Stimulated activated CD8-positive, alpha-beta memory T cell treated with anti-CD3 and anti-CD28 coated beads, Interleukin-15, amount 100 ng/mL, for 1 hour (primary cell): ENCODE measurements at regions not wholly inside any gene's neighbourhood (a gene's known extent, or its start where the extent isn't known, plus 50 kb on each side); places are given as distances from the start of the nearest gene placed in this dataset.

Experiments used
- DNase-seq: peaks from one replicate; pipeline ENCODE4 v3.0.0-alpha.2; 2020; ENCODE audit warnings: low read depth

DNA sequence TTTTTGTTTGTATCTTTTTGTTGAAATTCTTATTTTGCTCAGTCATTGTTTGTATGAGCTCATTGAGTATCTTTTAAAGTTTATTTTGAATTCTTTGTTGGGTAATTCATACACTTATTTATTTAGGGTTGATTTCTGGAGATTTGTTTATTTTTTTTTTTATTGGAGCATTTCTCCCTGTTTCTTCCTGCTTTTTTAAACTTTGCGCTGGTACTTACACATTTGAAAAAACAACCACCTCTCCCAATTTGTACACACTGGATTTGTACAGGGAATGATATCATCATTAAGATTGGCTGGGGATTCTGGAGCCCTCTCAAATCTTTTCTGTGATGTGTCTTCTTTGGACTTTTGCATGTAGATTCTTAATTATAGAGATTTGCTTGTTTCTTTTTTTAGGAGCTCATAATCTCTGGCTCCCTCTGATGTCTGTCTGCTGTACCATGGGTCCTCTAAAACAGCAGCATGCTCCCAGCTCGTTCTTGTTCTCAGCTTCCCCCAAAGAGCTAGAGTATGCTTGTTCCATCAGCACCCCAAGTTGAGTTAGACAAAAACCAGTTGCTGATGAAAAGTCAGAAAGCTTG lies 310.7 kb downstream of the DUSP10 start:
- DNase-seq = no peak

DNA sequence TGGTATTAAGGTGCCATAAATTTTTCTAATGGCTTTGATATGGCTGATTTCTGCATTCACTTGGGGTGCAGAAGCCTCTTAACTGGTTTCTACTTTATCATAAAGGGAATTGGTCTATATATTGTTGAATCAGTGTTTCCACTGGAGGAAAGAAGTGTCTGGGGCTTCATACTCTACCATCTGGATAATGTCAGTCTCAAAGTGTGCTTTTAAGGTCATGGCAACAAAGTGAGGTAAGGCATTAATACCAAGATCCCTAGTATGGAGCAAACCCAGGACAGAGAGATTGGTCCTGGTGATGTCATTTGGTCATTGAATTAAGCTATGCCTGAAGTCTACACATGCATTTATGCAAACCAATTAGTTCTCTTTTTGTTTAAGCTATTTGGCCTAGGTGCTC lies 309.9 kb downstream of the DUSP10 start:
- DNase-seq = no peak

DNA sequence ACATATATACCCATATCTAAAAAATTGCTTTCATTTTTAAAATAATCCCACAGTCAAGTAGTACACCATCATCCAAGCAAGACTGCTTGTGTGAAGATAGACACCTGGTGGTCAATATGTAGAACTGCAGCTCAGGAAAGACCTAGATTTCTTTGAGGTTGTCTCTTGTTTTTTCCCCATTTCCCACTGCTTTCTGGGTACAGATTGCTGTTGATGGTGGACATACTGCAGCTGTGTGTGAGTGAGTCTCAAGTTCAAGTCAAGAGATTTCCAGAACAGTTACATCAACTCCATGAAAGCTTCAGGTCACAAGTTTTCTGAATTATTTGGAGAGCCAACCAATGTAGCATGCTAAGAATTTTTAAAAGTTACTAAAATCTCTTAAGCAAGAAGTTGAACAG lies 306.4 kb downstream of the DUSP10 start:
- DNase-seq = no peak

DNA sequence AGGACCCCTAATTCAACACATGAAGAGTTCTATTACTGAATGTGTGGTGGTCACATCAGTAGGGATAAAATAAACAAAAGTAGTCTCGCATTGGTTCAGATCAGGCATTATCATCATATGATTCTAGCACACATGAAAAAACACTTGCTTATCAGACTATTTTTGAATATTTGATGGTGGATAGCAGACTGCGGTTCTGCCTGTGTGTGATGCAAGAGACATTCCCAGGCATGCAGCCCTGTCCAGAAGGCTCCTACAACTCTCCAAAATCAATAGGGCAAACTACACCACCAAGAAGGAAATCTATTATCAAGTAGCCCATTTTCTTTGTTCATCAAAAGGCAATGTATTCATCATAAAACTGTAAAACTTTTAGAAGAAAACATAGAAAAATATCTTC lies 304.7 kb downstream of the DUSP10 start:
- DNase-seq = no peak

DNA sequence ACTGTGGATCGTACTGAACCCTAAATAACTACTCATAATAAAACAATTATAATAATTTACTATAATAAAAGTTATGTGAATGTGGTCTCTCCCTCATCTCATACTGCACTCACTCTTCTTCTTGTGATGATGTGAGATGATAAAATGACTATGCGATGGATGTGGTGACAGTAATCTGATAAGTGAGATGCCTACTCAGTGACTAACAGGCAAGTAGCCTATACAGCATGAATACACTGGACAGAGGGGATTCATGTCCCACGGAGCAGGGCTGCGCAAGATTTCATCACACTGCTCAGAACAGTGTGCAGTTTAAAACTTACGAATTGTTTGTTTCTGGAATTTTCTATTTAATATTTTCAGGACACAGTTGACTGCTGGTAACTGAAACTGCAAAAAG lies 304.0 kb downstream of the DUSP10 start:
- DNase-seq = no peak

DNA sequence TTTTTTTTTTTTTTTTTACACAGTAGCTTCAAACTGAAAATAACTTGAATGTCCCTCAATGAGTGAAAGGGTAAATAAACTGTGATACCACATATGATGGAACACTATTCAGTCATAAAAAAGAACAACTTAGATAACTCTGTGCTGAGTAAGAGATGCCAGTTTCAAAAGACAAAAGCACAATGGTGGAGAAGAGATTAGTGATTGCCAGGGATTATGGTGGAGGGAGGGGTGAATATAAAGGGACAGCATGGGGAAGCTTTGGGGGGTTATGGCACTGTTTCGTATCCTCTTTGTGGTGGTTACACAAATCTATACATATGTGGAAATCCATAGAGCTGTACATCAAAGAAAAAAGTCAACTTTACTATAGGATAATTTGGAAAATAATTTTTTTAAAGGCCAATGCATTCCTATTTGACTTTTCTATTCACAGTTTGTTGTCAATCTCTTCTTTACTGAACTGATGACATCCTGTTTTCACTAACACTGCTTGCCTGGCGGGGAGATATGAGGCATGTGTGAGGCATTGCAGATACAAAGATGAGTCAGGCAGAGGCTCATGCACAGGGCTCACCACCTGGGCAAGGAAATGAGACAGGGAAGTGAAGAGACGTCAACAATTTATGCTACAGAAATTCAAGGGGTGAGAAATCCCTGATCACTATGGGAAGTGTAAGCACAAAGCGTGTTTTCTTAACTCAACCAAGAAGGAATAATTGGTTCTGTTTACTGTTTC lies 302.7 kb downstream of the DUSP10 start:
- DNase-seq = peak; percentile 9

DNA sequence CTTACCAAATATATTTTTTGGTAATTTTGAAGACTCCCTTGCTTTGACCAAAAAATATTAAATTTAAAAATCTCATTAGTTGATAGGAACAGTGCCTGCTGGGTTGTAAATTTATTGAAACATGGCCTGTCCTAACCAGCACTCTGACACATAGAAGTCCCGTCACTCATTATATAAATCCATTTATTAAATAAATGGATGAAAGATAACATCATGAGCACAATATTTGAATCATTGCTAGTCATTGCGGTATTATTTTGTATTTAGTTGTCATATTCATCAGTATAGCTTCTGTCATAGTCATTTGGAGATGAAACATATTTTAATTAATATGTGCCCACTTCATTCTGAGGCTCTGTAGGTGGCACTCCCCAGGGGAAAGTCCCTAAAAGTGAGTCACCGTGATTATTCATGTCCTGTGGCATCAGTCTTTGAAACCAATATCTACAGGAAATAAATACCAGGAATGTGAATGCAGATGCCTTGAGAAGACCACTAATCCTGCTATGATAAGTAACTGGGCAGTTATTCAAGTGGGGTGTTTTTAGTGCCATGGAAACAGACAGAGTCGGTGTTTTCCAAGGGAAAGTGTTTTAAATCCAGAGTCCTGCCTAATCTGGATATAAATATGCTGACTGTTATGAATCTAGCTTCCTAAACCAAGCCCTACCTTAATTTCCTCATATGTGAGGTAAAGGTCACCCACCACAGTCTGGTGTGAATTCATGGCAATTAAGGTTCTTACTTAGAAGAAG lies 302.0 kb downstream of the DUSP10 start:
- no peak for DNase-seq

DNA sequence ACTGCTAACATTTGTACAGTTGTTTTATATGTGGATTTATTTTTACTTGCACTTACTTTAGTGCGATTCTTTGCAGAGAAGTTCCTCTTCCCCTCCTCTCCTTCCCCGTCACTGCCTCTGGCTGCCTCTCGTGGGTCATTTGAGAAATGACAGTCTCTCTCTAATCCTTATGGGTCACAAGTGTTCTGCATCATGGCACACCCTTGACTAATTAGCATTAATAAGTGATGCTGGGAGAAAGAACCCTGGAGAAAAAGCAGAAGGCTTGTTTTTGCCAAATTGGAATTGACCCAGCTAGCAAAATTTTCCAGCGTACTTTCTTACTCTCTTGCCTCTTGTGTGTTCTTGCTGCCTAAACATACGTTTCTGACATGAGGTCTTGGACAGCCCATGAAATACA lies 301.2 kb downstream of the DUSP10 start:
- no peak for DNase-seq

DNA sequence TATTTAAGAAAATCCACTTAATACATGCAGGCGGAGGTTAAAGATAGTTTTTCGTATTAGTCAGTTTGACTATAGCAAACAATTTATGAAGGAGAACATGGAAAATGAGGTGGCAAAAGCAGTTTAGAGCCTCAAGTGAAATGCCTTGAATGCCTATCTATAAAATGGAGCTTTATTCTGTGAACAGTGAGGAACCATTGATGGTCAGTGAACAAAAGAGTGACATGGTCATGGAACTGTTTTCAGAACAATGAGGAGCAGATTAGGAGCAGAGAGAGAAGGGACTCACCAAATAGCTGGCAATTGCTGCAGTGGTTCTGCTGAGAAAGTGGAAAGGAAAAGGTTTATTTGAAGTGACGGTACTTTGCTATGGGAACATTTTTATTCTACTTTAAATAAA lies 299.8 kb downstream of the DUSP10 start:
- DNase-seq = no peak

DNA sequence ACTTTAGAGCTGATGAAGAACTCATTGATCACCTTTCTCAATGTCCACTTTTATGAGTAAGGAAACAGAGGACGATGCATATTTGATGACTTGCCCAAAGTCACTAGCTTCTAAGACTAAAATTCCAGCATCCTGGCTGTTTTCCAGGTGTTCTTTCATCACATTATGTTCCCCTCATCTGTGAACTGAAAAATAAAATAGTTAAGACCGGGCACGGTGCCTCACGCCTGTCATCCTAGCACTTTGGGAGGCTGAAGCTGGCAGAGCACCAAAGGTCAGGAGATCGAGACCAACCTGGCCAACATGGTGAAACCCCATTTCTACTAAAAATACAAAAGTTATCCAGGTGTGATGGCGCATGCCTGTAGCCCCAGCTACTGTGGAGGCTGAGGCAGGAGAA lies 297.5 kb downstream of the DUSP10 start:
- DNase-seq = no peak

DNA sequence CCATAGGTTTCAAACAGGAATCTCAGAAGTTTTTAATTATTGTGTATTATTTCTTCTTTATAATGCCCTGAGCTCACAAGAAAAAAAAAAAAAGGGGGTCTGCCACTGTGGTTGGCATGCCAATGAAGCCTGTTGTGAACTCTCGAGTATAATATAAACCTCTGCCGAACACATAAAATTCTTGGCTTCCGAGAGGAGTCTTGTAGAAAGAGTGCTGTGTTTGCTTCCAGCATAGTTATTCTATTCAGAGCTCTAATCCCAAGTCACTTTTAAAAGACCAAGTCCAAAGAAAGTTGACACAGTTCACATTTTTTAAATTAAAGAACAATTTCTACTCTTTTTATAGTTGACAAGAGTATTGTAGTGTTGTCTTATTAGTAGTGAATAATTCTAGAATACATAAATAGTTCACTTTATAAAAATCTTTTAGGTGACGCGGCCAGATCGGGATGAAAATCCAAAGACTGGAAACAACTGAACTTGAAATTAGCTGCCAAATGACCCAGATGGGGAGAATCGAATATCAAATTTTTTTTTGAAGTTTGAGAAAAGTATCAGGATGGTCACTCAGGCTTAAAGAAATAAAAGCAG lies 293.2 kb downstream of the DUSP10 start:
- no peak for DNase-seq

DNA sequence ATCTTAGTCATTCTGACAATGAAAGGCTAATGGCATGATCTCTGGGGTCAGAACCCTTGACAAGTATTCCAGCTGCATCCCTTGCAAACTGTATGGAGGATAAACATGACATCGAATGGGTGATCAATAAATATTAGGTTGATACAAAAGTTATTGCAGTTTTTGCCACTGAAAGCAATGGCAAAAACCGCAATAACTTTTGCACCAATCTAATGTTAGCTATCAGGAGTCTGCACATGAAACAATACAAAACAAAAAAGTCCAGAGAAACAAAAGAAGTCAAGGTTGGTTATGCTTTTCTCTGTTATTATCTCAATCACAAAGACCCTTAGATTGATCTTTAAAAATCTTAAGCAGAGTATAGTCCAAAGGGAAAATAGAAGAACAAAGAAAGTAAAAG lies 292.7 kb downstream of the DUSP10 start:
- DNase-seq = no peak

DNA sequence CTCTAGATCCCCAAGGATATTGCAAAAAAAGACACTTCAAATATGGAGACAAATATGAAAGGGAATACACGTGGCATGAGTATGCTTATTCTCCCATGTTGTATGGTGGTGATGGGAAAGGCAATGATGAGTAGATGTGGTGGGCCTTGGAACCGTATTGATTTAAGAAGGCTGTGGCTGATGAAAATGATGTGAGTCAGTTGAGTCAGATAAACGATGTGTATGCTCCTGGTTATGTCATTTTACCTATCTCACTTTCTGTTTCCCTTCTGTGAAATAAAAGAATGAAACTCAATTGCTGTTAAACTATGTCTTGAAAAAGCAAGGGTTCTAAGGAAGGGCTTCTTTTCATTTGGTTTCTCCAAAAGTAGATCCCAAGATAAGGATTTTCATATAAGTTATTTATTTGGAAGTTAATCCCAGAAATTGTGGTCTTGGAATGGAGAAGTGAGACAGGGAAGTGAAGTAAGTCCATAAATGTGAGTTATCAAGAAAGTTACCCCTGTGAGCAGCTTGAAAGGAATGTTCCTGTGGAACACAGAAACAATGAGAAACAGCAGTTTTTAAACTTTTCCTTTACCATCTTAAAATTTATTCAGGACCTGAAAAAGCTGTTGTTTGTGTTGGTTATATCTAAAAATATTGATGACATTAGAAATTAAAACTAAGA lies 292.0 kb downstream of the DUSP10 start:
- DNase-seq = no peak

DNA sequence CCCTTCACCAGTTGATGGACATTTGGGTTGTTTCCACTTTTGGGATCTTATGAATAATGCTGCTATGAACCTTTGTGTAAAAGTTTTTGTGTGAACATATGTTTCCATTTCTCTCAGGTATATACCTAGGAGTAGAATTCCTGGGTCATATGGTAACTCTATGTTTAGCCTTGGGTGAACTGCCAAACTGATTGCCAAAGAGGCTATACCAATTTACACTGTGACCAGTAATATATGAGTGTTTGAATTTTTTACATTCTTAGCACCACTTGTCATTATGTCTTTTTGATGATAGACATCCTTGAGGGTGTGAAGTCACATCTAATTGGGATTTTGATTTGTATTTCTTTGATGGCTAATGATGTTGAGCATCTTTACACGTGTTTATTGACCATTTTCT lies 290.1 kb downstream of the DUSP10 start:
- no peak for DNase-seq

DNA sequence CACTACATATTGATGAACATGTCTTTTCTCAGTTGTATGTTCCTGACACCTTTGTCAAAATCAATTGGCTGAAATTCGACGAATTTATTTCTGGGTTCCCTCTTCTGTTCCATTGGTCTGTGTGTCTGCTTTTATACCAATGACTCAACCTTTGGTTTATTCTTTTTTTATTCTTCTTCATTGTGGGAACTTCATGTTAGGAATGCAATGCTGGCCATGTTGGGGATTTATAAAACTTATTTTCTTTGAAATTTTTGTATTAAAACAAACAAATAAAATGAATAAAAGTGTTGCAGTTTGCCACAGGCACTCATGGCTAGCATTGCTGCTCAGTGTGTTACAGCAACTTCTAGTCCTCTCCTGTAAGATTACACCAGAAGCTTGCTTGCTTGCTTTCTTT lies 287.8 kb downstream of the DUSP10 start:
- no peak for DNase-seq

DNA sequence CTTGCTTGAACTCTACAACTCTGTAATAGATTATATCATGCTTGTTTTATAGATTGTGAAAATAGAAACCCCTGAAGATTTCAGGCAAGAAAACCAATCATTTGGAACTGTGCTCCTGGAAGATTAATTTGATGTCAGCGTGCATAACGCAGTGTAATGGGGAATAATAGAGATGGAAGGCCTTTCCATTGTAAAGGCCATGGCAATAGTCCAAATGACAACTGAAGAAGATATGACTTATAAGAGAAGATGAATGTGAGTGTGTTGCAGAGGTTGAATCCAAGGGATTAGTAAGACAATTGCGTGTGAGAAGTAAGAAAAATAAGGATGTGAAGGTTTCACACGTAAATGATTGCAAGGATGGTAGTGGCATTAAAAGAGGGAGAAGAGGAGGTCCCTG lies 285.0 kb downstream of the DUSP10 start:
- DNase-seq = no peak

DNA sequence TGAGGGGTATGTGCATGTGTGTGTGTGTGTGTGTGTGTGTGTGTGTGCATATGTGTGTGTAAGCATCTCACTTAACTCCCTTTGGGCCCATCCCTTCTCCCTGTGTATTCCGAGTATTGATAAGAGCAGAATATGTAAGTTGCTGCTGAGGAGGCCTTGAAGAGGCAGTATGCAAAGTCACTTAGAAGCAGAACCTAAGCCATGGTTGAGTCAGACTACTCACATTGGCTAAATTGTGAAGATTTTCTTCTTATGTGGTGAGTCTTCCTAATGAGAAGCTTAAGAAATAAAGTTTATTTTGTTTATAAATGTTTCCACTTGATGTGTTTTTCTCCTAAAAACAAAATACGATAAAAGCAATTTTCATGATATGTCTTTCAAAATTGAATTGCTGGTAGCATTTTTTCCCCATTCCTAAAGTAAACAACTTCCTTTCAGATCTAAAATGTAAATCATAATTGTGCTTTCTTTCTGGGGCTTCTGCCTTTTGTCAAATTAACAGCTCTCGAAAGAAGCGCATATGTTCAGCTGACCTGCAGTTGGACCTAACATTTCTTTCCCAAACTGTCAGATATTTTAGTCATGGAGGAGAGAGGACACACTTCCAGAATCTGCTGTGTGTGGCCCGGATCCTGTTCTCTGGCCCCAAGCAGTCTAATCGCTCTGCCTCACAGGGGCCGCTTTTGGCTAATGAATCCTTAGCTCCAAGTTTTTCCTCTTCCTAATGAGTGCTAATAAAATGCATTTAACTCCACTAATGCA lies 284.0 kb downstream of the DUSP10 start:
- no peak for DNase-seq

DNA sequence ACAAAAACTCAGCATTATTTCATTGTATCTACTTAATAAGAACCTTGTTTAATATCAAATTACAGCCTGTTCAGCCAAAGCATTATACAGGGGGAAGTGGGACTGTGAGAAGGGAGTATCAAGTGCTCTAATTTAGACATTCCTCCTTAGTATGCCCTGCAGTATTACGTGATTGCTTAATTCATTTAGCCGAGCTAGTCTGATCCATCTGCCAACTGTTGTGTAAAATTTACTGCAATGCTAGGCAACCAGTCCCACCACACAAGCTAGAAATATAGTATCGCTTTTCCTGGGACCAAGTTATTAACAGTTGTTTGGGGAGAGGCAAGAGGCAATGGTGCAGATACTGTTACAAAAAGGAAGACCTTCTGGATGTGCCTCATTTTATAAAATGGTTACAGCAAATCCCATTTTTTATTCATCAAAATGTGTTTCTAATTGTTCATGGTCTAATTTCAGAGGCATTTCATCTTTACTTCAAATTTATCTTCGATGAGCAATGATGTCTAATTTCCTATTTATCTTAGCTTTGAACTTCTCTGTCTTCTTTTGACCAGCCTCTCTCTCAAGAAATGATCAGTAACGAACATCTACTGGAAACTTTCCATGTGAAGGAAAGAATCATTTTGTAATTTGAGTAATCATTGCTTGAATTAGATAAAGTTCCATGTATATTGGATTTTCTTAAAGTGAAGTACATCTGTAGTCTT lies 283.3 kb downstream of the DUSP10 start:
- DNase-seq = no peak

DNA sequence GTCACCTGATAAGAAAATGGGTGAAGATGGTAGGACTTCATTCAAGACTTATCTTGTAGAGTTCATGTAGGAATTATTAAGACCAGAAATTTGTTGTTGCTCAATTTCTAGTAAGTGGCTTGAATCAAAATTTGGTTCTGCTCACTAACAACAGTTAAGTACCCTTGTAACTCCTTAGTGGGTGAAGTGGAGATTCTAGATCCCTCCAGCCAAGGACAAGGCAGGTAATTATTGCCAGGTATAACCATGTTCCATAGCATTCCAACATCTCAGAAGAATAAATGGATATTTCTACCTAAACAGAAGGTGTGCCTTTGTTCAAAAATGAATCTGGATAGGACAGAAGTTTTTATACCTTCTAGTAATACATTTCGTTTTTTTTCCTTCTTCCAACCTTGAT lies 282.3 kb downstream of the DUSP10 start:
- no peak for DNase-seq

DNA sequence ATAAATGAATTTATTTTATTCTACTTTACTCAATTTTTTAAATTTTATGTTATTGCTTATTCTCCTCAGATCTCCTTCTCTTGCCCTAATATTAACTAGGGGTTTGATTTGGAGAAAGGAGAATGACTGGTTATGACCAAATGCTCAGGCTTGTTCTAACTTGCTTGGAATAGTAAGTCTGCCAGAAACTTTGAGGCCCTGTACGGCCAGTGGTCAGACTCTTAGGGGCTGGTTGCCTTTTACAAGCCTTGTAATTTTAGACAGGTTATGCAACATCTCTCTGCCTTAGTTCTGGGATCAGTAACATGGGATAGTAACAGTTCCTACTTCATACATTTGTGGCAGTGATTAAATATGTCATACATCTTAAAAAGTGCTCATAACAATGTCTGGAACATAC lies 279.5 kb downstream of the DUSP10 start:
- DNase-seq = no peak

DNA sequence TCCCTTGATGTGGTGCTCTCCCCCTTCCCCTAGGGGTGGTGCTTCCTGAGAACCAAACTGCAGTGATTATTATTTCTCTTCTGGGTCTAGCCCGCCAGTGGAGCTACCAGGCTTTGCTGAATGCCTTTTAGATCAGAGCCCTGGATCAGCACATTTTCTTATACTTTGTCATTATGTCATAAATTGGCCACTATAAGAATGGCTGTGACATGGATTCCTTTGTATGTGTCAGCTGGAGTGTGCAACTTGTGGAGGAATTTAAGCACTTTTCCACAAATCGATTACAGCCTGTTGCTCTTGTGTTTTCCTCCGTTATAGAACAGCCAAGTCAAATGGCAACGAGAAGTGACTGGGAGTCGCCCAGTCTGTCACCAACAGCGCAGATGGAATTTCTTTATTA lies 273.3 kb downstream of the DUSP10 start:
- no peak for DNase-seq
